ENCODE measurements at regions not wholly inside any gene's neighbourhood (a gene's known extent, or its start where the extent isn't known, plus 50 kb on each side); places are given as distances from the start of the nearest gene placed in this dataset.
A peak's percentile ranks its signal among the peaks of the same experiment; 100 is the strongest.

DNA sequence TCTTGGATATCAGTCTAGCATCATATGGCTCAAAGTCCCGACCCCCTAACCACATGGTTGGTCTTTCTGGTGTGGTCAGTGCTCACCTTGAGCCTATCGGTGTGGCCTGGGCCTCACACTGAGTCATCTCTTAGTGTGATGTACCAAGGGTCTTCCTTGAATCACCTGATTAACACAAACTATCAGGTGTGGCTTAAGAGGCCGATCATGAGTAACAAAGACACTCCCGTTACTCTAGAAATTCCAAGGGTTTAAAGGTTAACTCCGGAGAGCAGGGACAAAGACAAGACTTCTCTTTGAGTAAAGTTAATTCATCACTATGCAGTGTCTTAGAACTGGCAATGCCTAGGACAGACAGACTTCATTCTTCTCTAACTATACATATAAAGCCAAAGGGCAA, 52.3 kb upstream of the ARMC3 start:
- peaks cover 37% of the 10 kb centered on the region for H3K9me3 Mint-ChIP-seq (ENCODE audit: unreplicated experiment)
- ChIA-PET POLR2A (no interaction called here), CTCF (no interaction called here)
- BruUV-seq (replicated peaks) = no TSS peak
- peak overlapping the region; percentile 29 for H3K27ac Mint-ChIP-seq (ENCODE audit: unreplicated experiment)
- H3K4me3 Mint-ChIP-seq (ENCODE audit: unreplicated experiment) = peak overlapping the region; percentile 0
- peak in 1 of 2 experiments; percentile 50 for DNase-seq
- peaks cover 50% of the 10 kb centered on the region for H3K4me1 Mint-ChIP-seq (ENCODE audit: low read depth, unreplicated experiment)
- Histone ChIP-seq H3K27me3 (replicated peaks; ENCODE audit: control insufficient read depth, insufficient read depth, low read length) (no peaks in the 10 kb centered on the region), H3K4me1 (peaks cover 63% of the 10 kb centered on the region), H3K4me3 (ENCODE audit: low read depth, low read length) (no peak overlapping the region), H3K36me3 (ENCODE audit: control insufficient read depth, insufficient read depth, low read length) (no peaks in the 10 kb centered on the region), H3K9me3 (peaks cover 19% of the 10 kb centered on the region)
- intact Hi-C loops (cut with micrococcal nuclease; ENCODE audit: unreplicated experiment) = no loop called here
- TF ChIP-seq, protein P1, sequence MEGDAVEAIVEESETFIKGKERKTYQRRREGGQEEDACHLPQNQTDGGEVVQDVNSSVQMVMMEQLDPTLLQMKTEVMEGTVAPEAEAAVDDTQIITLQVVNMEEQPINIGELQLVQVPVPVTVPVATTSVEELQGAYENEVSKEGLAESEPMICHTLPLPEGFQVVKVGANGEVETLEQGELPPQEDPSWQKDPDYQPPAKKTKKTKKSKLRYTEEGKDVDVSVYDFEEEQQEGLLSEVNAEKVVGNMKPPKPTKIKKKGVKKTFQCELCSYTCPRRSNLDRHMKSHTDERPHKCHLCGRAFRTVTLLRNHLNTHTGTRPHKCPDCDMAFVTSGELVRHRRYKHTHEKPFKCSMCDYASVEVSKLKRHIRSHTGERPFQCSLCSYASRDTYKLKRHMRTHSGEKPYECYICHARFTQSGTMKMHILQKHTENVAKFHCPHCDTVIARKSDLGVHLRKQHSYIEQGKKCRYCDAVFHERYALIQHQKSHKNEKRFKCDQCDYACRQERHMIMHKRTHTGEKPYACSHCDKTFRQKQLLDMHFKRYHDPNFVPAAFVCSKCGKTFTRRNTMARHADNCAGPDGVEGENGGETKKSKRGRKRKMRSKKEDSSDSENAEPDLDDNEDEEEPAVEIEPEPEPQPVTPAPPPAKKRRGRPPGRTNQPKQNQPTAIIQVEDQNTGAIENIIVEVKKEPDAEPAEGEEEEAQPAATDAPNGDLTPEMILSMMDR (IDR thresholded peaks at IDR 0.05; ENCODE audit: insufficient read depth in 1 of 2, low read depth in 1 of 2, low read length in 1 of 2, severe bottlenecking in 1 of 2, unreplicated experiment in 1 of 2) = no peak
- no peaks in the 10 kb centered on the region for H3K27me3 Mint-ChIP-seq (ENCODE audit: insufficient read depth, unreplicated experiment)
- H3K36me3 Mint-ChIP-seq (ENCODE audit: insufficient read depth, unreplicated experiment) = no peaks in the 10 kb centered on the region

DNA sequence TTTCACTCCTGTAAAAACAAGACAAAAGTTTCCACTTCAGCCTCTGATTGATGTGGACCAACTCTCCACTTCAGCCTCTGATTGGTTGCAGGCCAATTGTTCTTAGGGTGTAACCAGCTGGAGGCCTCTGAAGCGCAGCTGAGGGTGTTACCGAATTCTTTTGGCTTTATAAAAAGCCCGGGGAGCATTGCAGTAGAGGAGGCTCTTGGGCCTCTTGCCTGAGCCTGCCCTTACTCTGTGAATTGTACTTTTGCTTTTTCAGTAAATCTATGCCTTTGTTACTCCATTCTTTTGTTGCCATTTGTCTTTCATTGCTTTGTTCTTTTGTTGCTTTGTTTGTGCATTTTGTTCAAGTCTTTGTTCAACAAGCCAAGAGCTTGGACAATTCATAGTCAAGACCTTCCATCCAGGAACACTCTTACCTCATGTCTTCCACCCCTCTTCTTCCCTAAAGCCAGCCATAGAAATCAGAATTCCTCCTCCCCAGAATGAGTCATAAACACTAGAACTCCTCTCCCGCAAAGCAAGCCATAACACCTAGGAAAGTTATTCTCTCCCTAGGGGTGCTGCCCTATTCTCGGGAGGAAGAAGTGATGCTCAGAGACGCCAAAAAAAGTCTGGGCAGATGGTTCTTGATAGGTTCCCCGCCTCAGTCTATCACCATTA, 53.5 kb upstream of the ARMC3 start:
- Histone ChIP-seq H3K4me3 (ENCODE audit: low read depth, low read length) (no peak overlapping the region), H3K4me1 (peaks cover 63% of the 10 kb centered on the region), H3K27me3 (replicated peaks; ENCODE audit: control insufficient read depth, insufficient read depth, low read length) (no peaks in the 10 kb centered on the region), H3K36me3 (ENCODE audit: control insufficient read depth, insufficient read depth, low read length) (no peaks in the 10 kb centered on the region), H3K9me3 (peaks cover 12% of the 10 kb centered on the region; the same call in 1 of the 2 replicates)
- H3K27ac Mint-ChIP-seq (ENCODE audit: unreplicated experiment) = peak overlapping the region; percentile 29
- peaks cover 50% of the 10 kb centered on the region for H3K4me1 Mint-ChIP-seq (ENCODE audit: low read depth, unreplicated experiment)
- ChIA-PET POLR2A (no interaction called here), CTCF (no interaction called here)
- BruUV-seq (replicated peaks) = no TSS peak
- H3K4me3 Mint-ChIP-seq (ENCODE audit: unreplicated experiment) = no peak overlapping the region
- peaks cover 24% of the 10 kb centered on the region for H3K9me3 Mint-ChIP-seq (ENCODE audit: unreplicated experiment)
- TF ChIP-seq, protein P1 (IDR thresholded peaks at IDR 0.05; ENCODE audit: insufficient read depth in 1 of 2, low read depth in 1 of 2, low read length in 1 of 2, severe bottlenecking in 1 of 2, unreplicated experiment in 1 of 2) = no peak
- intact Hi-C loops (cut with micrococcal nuclease; ENCODE audit: unreplicated experiment) = no loop called here
- no peaks in the 10 kb centered on the region for H3K27me3 Mint-ChIP-seq (ENCODE audit: insufficient read depth, unreplicated experiment)
- no peak for DNase-seq
- H3K36me3 Mint-ChIP-seq (ENCODE audit: insufficient read depth, unreplicated experiment) = no peaks in the 10 kb centered on the region

DNA sequence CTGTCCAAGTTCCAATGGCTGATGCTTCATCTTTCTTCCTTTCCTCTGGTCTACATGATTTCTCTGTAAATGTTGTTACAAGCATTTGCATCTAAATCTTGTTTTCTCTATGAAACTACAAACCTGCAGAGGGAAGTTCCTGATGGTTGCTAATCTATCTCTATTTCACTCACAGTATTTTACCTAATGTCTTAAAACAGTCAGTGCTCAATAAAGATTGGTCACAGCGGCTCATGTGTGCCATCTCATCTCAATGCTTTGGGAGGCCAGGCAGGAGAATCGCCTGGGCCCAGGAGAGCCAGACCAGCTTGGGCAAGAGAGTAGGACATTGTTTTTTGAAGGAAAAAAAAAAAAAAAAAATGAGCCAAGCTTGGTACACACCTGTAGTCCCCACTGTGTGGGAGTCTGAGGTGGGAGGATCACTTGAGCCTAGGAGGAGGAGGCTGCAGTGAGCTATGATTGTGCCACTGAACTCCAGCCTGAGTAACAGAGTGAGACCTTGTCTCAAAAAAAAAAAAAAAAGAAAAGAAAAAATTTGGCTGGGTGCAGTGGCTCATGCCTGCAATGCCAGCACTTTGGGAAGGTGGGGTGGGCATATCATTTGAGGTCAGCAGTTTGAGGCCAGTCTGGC, 71.3 kb upstream of the ARMC3 start:
- TF ChIP-seq, protein P1 (IDR thresholded peaks at IDR 0.05; ENCODE audit: insufficient read depth in 1 of 2, low read depth in 1 of 2, low read length in 1 of 2, severe bottlenecking in 1 of 2, unreplicated experiment in 1 of 2) = no peak
- Mint-ChIP-seq H3K4me3 (ENCODE audit: unreplicated experiment) (no peak overlapping the region), H3K9me3 (ENCODE audit: unreplicated experiment) (no peaks in the 10 kb centered on the region), H3K27ac (ENCODE audit: unreplicated experiment) (no peak overlapping the region), H3K27me3 (ENCODE audit: insufficient read depth, unreplicated experiment) (no peaks in the 10 kb centered on the region), H3K4me1 (ENCODE audit: low read depth, unreplicated experiment) (peaks cover 16% of the 10 kb centered on the region), H3K36me3 (ENCODE audit: insufficient read depth, unreplicated experiment) (no peaks in the 10 kb centered on the region)
- ChIA-PET POLR2A (no interaction called here), CTCF (no interaction called here)
- no peak for DNase-seq
- H3K4me3 ChIP-seq (ENCODE audit: low read depth, low read length) = no peak overlapping the region
- no TSS peak for BruUV-seq (replicated peaks)
- peaks cover 35% of the 10 kb centered on the region for H3K4me1 ChIP-seq
- no peaks in the 10 kb centered on the region for H3K9me3 ChIP-seq
- H3K36me3 ChIP-seq (ENCODE audit: control insufficient read depth, insufficient read depth, low read length) = no peaks in the 10 kb centered on the region
- H3K27me3 ChIP-seq (replicated peaks; ENCODE audit: control insufficient read depth, insufficient read depth, low read length) = no peaks in the 10 kb centered on the region
- intact Hi-C loops (cut with micrococcal nuclease; ENCODE audit: unreplicated experiment) = loop anchor here (10.0 kb wide), 2 partner anchors 92 to 272 kb away; no protein-coding TSS in a partner anchor

Measured in Caco-2 (cell line).